ENCODE measurements at regions not wholly inside any gene's neighbourhood (a gene's known extent, or its start where the extent isn't known, plus 50 kb on each side); places are given as distances from the start of the nearest gene placed in this dataset.
"Not testable (repeated sequence)": the region's sequence is repeated elsewhere in the genome, so short reads cannot be mapped to it uniquely, and the experiment has no call there.

- DNase-seq (ENCODE audit: low spot score) = no peak
Observed at GRCh38 chr14:101286271-101287018, 274.9 kb upstream of the DIO3 start.

DNA sequence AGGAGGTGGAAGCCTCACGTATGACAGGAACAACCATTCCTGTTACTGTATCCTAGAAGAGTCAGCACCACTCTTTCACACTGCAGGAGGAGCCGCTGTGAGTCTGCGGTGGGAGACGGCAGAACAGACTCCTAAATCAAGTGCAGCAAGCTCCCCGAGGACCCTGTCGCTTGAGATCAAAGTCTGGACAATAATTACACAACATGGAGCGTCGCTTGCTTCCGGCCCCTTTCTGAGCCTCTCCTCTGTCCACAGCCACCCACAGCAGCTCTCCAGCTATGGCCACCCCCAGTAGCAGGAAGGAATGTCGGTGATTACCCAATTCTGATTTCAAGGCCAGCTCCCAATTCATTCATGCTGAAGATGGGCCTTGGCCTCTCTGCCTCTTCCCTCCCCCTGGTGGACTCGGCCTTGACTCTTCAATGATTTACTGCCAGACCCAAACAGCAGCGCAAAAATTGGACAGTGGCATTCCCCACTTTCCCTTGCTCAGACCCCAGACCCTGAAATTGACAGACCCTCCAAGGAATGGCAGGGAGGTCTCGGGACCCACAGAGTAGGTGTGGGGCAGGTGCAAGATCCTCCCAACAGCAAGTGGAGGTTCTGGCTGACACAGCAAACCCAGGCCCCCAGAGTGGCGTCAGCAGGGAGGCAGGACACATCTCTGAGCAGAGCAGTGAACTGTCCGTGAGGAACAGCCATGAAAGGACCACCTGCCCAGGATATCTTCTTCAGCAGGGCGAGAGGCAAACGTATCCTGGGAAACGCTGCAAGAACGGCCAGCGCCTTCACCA, 272.7 kb upstream of the DIO3 start:
- no peak for DNase-seq (ENCODE audit: low spot score)

DNA sequence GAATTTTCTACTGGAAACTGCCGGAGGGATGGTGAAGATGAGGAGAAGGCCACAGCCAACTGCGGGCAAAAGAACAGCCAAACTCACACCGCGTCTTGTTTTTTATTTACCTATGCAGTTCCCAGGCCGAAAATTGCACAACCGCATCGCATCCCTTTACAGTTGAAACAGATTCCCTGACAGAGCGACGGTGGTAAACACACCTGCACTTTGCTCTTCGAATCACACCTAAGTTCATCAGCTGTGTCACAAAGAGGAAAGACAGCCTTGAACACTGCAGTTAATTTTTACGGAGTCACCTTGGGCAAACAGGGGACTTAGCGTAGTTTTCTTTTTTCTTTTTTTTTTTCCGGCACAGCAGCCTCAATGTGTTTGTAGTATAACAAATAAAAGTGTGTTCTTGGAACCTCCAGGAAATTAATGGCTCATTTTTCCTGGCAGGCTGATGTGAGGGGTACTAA, 272.0 kb upstream of the DIO3 start:
- no peak for DNase-seq (ENCODE audit: low spot score)

DNA sequence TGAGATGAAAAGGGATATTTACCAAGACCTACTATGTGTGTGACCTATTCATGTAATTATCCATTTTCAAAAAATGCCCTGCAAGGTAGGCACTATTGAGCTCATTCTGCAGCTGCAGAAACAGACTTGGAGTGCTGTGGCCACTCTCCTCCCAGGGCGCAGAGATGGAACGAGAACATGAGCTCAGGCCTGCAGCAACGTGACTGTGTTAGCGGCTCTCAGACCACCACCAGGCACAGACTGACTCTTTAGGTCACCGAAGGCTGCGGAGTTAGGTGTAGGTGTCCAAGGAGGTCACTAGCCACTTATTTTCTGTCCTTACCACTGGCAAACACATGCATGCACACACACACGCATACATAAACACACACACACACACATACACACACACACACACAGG, 271.4 kb upstream of the DIO3 start:
- DNase-seq (ENCODE audit: low spot score) = no peak

GRCh38 chr14:101290611-101291010, 270.7 kb upstream of the DIO3 start:
- no peak for DNase-seq (ENCODE audit: low spot score)

DNA sequence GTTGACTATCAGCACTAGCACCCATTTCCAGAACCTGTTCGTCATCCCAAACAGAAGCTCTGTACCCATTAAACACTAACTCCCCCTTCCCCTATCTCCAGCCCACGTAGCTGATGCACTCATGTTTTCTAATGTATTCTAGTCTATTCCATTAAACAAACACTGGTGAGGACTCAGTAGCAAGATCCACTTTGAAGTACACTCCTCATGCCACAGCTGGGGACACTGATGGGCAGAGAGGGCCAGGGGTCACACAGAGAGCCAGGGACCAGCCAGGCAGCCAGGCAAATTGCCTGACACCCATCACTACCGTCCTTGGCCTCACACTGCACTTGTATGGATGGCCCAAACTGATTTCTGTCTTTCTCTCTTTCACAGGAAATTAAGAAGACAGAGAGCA, 269.9 kb upstream of the DIO3 start:
- no peak for DNase-seq (ENCODE audit: low spot score)

GRCh38 chr14:101292448-101292847, 268.8 kb upstream of the DIO3 start:
- no peak for DNase-seq (ENCODE audit: low spot score)

GRCh38 chr14:101293605-101294004, 267.7 kb upstream of the DIO3 start:
- DNase-seq (ENCODE audit: low spot score) = no peak

GRCh38 chr14:101294136-101294535, 267.2 kb upstream of the DIO3 start:
- no peak for DNase-seq (ENCODE audit: low spot score)

- DNase-seq (ENCODE audit: low spot score) = not testable (repeated sequence)
Observed at GRCh38 chr14:101299781-101300180, 261.5 kb upstream of the DIO3 start.

DNA sequence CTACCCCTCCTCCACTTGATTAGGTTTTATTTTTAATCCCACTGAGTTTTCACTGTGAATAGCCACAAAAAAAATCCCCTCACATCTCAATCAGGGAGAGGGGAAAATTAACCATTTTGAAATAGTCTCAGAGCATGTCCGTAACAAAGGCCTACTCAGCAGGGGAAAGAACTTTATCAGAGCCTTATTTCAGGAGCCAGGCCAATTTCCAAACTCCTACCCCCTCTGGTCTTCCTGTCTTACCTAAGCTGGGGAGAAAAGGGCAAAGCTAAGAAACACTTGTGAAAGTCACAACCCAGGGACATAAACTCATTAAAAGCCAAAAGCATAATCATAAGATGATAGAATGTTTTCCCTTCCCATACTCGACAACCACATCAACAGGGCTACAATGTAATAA, 260.3 kb upstream of the DIO3 start:
- DNase-seq (ENCODE audit: low spot score) = no peak

DNA sequence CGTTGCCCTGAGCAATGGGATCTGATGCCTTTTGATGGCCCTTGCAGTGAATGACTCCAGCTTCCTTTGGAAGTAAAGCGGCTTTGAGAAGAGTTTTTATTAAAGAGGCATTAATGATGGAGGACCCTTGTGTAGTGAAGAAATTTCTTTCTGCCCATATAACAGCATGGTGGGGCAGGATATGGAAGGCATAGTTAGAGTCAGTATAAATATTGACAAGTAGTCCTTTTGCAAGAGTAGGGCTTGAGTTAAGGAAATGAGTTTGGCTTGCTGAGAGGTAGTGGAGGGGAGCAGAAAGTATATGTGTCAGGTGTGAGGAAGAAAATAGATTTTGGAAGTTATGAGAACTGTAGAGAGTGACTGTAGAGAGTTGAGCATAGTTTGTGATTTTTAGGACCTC, 254.1 kb upstream of the DIO3 start:
- DNase-seq (ENCODE audit: low spot score) = not testable (repeated sequence)

DNA sequence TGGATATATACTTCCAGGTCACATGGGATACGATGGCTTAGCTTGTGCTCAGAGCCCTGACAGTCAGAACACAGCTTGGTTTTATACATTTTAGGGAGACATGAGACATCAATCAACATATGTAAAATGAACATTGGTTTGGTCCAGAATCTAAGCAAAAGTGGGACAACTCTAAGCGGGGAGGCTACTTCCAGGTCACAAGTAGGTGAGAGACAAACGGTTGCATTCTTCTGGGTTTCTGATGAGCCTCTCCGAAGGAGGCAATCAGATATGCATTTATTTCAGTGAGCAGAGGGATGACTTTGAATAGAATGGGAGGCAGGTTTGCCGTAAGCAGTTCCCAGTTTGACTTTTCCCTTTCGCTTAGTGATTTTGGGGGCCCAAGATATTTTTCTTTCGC, 250.1 kb upstream of the DIO3 start:
- not testable (repeated sequence) for DNase-seq (ENCODE audit: low spot score)

DNA sequence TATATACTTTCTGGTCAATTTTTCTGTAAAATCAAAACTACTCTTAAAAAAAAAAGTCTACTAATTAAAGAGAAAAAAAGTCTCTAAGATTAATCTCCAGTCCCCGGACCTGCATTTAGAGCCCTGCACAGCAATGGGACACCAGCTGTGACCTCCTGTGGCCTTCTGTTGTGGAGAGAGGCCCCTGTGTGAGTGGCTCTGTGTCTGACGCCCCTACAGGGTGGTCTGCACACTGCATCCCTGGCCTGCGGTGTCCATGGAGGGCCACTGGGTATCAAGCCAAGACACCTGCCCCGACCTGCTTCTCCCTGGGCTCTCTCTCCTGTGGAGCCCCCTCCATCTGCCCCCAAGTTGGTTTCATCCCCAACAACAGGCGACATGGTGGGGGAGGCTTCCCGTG, 248.0 kb upstream of the DIO3 start:
- no peak for DNase-seq (ENCODE audit: low spot score)

GRCh38 chr14:101315802-101316296, 245.4 kb upstream of the DIO3 start:
- DNase-seq (ENCODE audit: low spot score) = no peak

DNA sequence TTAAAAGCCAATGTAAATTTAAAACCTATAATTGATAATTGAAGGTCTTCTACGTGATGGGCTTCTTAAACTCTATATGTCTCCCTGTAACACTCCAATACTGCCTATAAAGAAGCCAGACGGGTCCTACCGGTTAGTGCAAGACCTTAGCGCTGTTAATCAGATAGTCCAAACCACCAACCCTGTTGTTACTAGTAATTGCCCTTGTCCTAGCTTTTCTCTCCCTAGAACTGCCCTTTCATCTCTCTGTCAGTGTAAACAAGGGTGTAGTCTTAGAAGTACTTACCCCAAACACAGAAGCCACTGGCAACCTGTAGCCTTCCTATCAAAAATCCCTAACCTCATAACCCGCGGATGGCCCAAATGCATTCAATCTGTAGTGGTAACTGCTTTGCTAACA, 243.0 kb upstream of the DIO3 start:
- DNase-seq (ENCODE audit: low spot score) = no peak

- no peak for DNase-seq (ENCODE audit: low spot score)
Observed at GRCh38 chr14:101320396-101320795, 240.9 kb upstream of the DIO3 start.

- DNase-seq (ENCODE audit: low spot score) = no peak
Observed at GRCh38 chr14:101322223-101322622, 239.1 kb upstream of the DIO3 start.

DNA sequence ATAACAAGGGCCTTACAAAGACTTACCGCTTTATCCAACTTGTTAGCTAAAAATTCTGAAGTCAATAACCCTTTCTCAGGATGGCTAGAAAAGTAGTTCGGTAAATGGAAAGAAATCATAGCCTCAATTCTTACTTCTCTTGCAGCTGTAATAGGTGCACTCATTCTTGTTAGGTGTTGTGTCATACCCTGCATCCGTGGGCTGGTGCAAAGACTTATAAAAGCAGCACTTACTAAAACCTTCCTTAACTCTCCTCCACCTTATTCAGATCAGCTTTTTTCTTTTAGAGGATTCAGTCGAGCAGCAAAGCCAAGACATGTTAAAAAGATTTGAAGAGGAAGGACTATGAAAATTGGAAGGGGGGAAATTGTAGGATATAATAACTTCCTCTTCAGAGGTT, 238.2 kb upstream of the DIO3 start:
- DNase-seq (ENCODE audit: low spot score) = no peak

DNA sequence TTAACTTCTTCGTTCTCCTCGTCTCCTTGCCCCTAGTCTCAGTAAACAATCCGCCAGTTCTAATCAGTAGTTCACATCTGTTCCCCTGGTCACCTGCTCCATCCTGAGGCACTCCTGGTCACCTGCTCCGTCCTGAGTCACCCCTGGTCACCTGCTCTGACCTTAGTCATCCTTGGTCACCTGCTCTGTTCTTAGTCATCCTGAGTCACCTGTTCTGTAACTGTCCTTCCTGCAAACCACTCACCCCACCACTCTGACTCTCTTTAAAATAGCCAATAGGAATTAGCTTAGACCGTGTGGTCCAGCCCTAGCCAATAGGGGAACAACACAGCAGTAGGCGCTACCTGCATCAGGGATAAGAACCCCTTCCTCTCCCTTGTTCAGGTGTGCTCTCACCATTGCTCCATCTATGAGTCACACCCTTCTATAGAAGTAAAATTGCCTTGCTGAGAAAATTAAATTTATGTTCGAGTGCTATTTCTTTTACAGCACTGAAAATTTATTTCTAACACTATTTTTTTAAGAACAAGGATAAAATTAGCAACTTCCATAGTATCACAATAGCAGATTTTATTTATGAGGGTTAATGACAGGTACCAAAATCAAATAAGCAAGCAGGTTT, 237.6 kb upstream of the DIO3 start:
- not testable (repeated sequence) for DNase-seq (ENCODE audit: low spot score)

GRCh38 chr14:101325319-101325718, 236.0 kb upstream of the DIO3 start:
- no peak for DNase-seq (ENCODE audit: low spot score)

- DNase-seq (ENCODE audit: low spot score) = no peak
Observed at GRCh38 chr14:101328412-101329028, 232.8 kb upstream of the DIO3 start.
